IMR-90 (cell line): ENCODE measurements at regions not wholly inside any gene's neighbourhood (a gene's known extent, or its start where the extent isn't known, plus 50 kb on each side); places are given as distances from the start of the nearest gene placed in this dataset.

Experiments used
- BHLHE40 ChIP-seq: fragments of 150-350 bp; IDR thresholded peaks from 2 replicates; pipeline ENCODE4 v1.6.1; 2016; ENCODE audit warnings: mild to moderate bottlenecking, low read depth, low read length
- CEBPB ChIP-seq: IDR thresholded peaks from 2 replicates; pipeline ENCODE4 v1.6.1; 2012; ENCODE audit warnings: low read depth, low read length, improper control_type of control experiment
- CHD1 ChIP-seq: IDR thresholded peaks from 2 replicates; pipeline ENCODE4 v1.6.1; 2012; ENCODE audit warnings: low read depth, low read length, improper control_type of control experiment
- CTCF ChIP-seq: conservative IDR thresholded peaks from 2 replicates; pipeline ENCODE4 v1.5.1; 2012; ENCODE audit warnings: mild to moderate bottlenecking, low read depth, low read length, improper control_type of control experiment
- FOS ChIP-seq: fragments of 150-350 bp; IDR thresholded peaks from 2 replicates; pipeline ENCODE4 v1.6.1; 2016; ENCODE audit warnings: low read depth, low read length
- MXI1 ChIP-seq: IDR thresholded peaks from 2 replicates; pipeline ENCODE4 v1.6.1; 2012; ENCODE audit warnings: low read depth, mild to moderate bottlenecking, low read length, moderate library complexity, borderline replicate concordance
- NFE2L2 ChIP-seq: fragments of 150-350 bp; IDR thresholded peaks from 2 replicates; pipeline ENCODE4 v1.6.1; 2016; ENCODE audit warnings: low read depth, mild to moderate bottlenecking, low read length
- POLR2A ChIP-seq: IDR thresholded peaks from 2 replicates; pipeline ENCODE4 v1.6.1; 2012; ENCODE audit warnings: mild to moderate bottlenecking, low read depth, low read length
- RFX5 ChIP-seq: IDR thresholded peaks from 2 replicates; pipeline ENCODE4 v1.8.0; 2012; ENCODE audit warnings: low read depth, mild to moderate bottlenecking, low read length, moderate library complexity
- USF2 ChIP-seq: fragments of 150-350 bp; IDR thresholded peaks from 2 replicates; pipeline ENCODE4 v1.6.1; 2017; ENCODE audit warnings: mild to moderate bottlenecking, antibody characterized with exemption, low read length, low read depth

- TF ChIP-seq CTCF (no peak), NFE2L2 (no peak), FOS (no peak), CHD1 (no peak), CEBPB (no peak), RFX5 (no peak), POLR2A (no peak), MXI1 (no peak), USF2 (no peak), BHLHE40 (no peak)
Measured at GRCh38 chr6:134378426-134378825, 60.5 kb upstream of the SGK1 start.
